NCI-H82 treated with DMSO at 0.1 percent for 48 hours (cell line): ENCODE measurements at regions not wholly inside any gene's neighbourhood (a gene's known extent, or its start where the extent isn't known, plus 50 kb on each side); places are given as distances from the start of the nearest gene placed in this dataset.

Source experiments
- DNase-seq: peaks from one replicate; lab custom pipeline; 2025; ENCODE audit not compliant: unreplicated experiment; lab: John Stamatoyannopoulos, UW

DNA sequence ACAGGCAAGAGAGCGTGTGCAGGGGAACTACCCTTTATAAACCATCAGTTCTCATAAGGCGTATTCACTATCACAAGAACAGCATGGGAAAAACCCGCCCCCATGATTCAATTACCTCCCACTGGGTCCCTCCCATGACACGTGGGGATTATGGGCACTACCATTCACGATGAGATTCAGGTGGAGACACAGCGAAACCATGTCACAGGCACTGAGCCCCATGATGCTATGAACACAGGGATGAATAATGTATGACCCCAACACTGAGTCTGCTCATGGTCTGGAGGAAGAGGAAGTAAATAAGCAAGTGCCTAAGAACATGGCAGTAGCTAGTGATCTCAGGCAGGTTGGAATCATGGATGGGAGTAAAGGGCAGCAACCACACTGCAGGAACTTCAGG, 281.0 kb upstream of the ZNF462 start:
- no peak for DNase-seq

- no peak for DNase-seq
These were observed 279.2 kb upstream of the ZNF462 start for GRCh38 chr9:106583751-106584150.

- DNase-seq, result no peak
These were observed 275.9 kb upstream of the ZNF462 start for GRCh38 chr9:106587042-106587441.

GRCh38 chr9:106588626-106589025, 274.3 kb upstream of the ZNF462 start:
- no peak for DNase-seq

GRCh38 chr9:106590759-106591505, 272.0 kb upstream of the ZNF462 start:
- DNase-seq, result no peak

DNA sequence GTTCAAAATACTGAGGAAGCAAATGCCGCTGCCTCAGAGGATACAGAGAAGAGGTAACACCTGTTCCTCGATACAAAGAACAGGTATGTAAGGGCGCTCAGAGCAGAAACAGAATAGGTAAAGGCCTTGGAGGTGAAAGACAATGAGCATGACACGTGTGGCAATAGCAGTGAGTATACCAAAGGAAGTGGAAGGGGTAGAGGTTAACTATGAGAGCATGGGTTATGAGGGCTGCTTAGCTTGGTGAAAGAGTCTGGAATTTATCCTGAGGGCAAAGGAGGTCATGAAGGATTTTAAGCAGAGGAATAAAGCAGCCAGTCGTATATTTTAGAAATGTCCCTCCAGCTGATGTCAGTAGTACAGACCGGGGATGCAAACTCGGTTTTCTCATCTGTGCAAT, 269.8 kb upstream of the ZNF462 start:
- no peak for DNase-seq

- no peak for DNase-seq
These were observed 266.0 kb upstream of the ZNF462 start for GRCh38 chr9:106596984-106597383.

DNA sequence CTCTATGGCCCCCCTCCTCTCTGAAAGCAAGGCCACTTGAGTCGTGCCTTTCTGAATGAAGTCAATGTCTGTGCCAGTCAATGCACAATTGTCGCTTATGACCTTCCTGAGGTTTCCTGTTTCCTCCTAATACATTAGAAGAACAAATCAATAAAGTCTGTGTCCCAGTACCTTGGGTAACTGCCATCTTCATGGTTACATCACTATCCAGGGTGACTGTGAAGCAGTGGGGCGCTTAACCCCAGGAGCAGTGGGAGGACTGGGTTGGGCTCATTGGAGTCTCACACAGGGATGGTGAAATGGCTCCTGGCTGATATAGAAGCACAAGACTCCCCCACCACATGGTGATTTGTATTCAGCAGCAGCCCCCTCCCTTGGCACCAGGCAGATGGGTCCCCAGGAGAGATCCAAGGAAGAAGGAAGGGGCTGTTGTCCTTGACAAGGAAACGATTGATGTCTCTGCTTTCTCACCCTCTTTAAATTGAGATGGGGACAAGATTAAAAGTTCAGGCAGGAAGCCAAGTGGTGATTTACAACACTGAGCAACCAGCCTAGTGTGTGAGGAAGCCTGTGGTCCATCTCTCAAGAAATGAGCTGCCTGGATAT, 261.9 kb upstream of the ZNF462 start:
- no peak for DNase-seq

DNA sequence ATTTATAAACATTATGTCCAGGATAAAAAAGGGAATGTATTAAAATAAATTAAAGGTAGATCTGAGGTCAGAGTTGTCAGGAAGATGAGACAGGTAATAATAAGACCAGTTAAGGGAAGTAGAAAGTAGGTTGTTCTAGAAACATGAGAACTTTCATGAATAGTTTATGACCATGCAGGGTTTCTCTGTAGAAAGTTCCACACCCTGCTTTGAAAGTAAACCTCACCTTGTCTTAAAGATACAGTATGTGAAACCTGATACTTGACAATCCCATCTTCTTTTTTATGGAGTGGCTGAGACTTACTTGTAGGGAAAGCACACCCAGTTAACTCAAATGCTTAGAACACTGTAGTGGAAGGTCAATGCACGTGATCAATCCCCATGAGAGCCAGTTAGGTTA, 260.6 kb upstream of the ZNF462 start:
- DNase-seq, result no peak

DNA sequence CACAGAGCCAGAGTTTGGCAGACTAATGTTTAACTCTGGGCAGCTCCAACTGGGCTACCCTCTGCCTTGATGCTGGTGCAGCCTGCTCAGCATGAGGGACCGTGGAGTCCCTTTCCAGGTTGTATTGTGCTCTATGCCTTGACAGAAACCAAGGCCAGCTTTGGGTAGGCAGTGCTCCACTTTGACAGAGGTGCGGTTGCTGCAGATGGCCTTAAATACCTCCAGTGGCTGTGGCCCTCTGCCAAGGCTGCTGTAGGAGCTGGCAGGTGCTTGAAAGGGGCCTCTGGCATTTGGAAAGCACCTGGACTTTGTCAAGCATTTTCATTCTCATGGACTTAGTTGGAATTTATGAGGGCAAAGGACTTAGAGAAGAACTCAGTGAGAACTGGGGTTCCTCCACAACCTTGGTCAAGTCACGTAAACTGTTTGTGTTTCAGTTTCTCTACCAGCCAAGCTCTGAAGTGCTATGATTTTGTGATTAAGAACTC, 249.7 kb upstream of the ZNF462 start:
- no peak for DNase-seq

GRCh38 chr9:106615118-106615889, 247.7 kb upstream of the ZNF462 start:
- DNase-seq, result no peak

GRCh38 chr9:106616026-106616425, 246.9 kb upstream of the ZNF462 start:
- DNase-seq, result no peak

GRCh38 chr9:106616851-106617345, 246.1 kb upstream of the ZNF462 start:
- DNase-seq, result no peak

- no peak for DNase-seq
These were observed 243.8 kb upstream of the ZNF462 start for GRCh38 chr9:106619211-106619610.

GRCh38 chr9:106620081-106620480, 242.9 kb upstream of the ZNF462 start:
- DNase-seq, result no peak

DNA sequence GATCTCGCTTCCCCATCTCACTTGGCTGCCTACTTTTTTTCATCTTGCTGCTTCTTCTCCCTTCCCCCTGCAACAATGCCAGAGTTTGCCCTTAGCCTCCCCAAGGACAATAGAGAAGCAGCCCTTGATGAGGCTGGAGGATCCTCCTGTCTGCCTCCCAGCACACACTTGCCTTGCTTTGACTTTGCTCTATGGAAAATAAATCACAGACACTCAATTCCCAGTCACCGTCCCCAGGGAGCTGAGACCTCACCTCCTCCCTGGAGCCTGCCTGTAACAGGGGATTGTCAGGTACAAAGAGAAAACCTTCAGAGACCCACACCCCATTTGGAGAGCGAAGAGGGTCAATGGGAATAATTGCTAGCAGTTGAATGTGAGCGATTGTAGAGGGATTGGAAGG, 242.1 kb upstream of the ZNF462 start:
- DNase-seq, result no peak

- no peak for DNase-seq
These were observed 241.4 kb upstream of the ZNF462 start for GRCh38 chr9:106621313-106622163.

DNA sequence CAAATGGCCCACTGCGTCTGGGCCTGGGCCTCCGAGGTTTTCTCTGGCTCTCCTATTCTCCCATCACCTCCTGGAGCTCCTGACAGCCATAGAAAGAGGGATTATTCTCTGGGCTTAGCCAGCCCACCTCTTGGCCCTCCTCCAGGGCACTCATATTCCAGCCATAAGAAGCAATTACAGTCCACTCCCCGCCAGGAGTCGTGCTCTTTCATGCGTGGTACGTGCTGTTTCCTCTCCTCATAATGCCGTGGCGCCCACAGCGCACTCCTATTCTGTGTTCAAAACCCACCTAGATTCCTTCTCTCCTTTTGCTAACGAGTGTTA, 240.8 kb upstream of the ZNF462 start:
- peak; percentile 6 for DNase-seq

- no peak for DNase-seq
These were observed 239.4 kb upstream of the ZNF462 start for GRCh38 chr9:106623558-106623957.

DNA sequence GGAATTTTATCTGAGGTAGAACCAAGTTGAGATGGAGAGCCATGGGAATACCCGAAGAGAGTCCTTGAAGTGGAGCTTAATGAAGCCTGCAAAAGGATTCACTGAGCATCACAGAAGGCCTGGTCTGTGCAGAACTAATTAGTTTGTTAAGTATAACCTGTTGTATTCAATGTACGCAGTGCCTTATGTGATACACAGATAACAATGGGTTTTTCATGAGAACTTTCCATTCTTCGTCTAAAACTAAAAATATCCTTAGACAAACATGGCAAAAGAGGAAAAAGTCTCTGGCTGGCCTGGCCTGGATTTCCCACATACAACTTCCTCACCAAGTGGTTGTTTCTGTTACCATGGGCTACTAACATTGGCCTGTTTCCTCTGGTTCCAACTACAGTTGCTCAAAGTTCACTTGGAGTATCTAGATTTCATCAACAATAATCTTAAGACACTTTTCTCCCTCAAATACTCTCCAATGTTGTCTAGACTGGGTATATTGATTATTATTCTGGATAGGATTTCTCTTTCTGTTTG, 237.6 kb upstream of the ZNF462 start:
- no peak for DNase-seq

DNA sequence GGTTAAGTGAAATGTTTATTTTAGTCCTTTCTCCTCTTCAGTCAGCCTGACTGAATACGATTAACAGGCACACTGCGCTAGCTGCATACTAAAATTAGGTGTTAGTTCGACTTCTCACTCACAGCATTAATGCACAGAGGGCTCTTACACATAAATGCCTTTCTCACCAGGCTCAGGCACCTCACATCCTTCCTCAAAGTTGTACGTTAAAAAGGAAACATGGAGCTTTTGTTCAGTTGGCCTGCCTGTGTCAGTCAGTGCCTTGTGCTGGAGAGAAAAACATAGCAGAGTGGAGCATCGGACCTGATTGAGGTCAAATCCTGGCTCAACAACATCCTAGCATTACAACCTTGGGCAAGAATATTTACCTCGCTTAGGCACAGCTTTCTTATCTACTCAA, 236.0 kb upstream of the ZNF462 start:
- no peak for DNase-seq
